H7 (cell line): ENCODE measurements at regions not wholly inside any gene's neighbourhood (a gene's known extent, or its start where the extent isn't known, plus 50 kb on each side); places are given as distances from the start of the nearest gene placed in this dataset.
A peak's percentile ranks its signal among the peaks of the same experiment; 100 is the strongest.

ENCODE experiments used
- DNase-seq: peaks from one replicate; pipeline ENCODE4 v3.0.0; 2012
- H3K27me3 ChIP-seq: 2 replicates; pipeline ENCODE4 v1.6.0; 2011; ENCODE audit warnings: mild to moderate bottlenecking, low read length; ENCODE audit not compliant: control insufficient read depth, insufficient read depth
- H3K36me3 ChIP-seq: replicated peaks from 2 replicates; pipeline ENCODE4 v1.5.1; 2011; ENCODE audit warnings: low read length; ENCODE audit not compliant: control insufficient read depth, insufficient read depth
- H3K4me3 ChIP-seq: 2 replicates; pipeline ENCODE4 v1.5.1; 2011; ENCODE audit warnings: low read depth, mild to moderate bottlenecking, control low read depth, low read length, moderate library complexity; ENCODE audit not compliant: insufficient read depth

DNA sequence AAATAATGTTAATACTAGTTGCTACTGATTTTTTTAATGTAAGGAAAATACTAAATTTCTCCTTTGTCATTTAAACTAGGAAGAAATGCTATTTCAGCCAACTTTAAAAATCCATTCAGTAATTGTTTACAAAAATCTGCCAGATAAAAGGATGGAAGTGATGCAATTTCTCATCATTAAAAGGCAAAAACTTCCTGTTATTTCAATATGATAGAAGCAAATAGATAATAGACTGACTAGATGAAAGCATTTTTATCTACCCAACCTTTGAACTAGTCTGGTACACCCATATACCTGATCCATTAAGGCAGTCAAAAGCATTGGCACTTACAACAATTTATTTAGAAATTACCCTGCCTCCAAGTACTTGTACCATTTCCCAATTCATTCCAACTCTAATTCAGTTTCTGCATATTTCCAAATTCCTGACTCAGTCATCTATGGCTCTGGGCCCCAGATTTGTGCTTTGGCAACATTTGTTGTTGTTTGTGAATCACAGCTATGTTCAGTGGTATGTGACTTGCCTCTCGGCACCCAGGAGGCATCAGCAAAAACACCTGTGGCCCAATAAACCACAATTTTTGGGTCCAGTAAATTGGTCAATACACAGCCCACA, 482.6 kb upstream of the SEMA3A start:
- H3K4me3 ChIP-seq: no peak overlapping the region
- H3K27me3 ChIP-seq: no peaks in the 10 kb centered on the region
- no peak for DNase-seq
- H3K36me3 ChIP-seq: no peaks in the 10 kb centered on the region

DNA sequence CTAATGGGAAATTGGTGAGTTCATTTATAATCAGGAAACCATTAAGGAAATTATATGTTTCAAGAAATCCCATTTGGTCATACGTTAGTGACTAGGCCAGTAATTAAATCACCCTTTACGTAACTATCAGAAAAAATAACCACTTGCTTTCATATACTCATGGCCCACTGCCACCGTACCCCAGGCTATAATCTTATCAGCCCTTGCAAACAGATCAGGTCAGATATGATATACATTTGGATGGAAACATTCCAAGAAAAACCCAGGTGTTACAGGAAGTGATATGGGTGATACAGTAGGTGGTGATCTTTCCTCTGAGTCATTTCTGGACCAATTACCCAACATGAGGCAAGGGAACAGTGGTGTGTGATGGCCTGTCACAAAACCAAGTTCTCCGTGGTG, 481.0 kb upstream of the SEMA3A start:
- no peaks in the 10 kb centered on the region for H3K27me3 ChIP-seq
- H3K4me3 ChIP-seq: no peak overlapping the region
- H3K36me3 ChIP-seq: no peaks in the 10 kb centered on the region
- no peak for DNase-seq

DNA sequence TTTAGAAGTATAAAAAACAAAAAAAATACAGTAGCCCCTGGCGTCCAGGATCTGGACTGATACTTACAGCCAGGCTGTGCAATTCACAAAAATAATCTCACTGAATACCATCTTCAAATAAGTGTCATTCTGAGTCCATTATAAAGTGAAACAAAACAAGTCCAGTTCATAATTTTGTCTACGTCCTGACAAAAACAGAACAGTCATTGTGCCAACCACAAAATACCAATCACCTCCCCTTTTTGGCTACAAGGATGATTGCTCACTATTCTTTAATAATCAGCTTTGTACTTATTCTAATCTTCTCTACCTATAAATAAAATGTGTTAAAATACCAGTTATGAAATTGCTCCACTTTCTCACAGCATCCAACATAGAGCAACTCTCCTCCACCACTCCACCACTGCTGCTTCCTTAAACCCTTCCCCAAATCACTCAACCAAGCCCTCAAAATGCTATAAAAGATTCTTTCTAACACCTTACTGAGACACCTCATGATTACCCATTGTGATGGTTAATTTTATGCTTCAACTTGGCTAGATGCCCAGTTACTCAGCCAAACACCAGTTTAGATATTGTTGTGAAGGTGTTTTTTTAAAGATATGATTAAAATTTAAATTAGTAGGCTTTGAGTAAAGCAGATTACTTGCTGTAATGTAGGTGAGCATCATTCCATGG, 479.8 kb upstream of the SEMA3A start:
- H3K4me3 ChIP-seq: no peak overlapping the region
- H3K27me3 ChIP-seq: no peaks in the 10 kb centered on the region
- H3K36me3 ChIP-seq: no peaks in the 10 kb centered on the region
- no peak for DNase-seq

DNA sequence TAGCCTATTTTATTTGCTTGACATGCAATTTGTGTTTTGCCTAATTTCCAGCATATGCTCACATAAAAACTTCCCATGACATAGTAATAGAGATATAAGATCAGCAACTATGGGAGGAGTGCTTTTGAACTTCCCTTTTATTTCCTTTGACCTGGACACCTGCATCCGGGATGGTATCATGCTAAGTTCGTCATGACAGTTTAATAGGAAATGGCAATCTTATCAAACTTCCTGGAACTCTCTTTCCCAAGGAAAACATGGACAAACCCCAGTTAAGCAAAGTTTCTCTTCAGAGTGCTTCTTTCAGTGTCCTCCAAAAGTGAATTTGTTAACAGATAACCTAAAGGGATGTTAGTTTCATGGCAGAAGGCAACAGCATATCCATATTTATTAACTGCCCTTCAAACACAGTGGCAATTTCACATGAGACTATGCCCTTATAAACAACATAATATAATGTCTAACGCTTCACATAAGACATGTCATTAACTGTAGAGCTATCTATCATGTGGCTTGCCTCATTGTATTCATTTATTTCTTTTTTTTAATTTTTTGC, 474.7 kb upstream of the SEMA3A start:
- Histone ChIP-seq H3K4me3 (no peak overlapping the region), H3K36me3 (no peaks in the 10 kb centered on the region), H3K27me3 (no peaks in the 10 kb centered on the region)
- DNase-seq: no peak

DNA sequence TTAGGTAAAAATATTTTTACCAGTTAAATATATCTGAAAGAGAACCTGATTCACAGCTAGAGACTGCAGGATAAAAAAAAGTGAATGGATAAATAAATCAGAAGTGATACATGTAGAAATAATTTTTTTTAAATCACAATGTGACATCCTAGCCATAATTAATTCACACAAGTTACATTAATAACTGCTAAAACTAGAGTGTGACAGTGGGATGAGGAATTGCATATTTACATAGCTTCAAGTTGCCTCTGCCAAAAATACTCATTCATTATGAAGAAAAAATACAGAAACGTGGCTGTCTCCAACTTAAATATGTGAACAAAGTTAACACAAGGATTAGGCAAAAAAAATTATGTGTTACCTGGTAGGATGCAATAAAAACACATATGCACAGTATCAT, 473.5 kb upstream of the SEMA3A start:
- H3K27me3 ChIP-seq: no peaks in the 10 kb centered on the region
- H3K4me3 ChIP-seq: no peak overlapping the region
- DNase-seq: no peak
- no peaks in the 10 kb centered on the region for H3K36me3 ChIP-seq

DNA sequence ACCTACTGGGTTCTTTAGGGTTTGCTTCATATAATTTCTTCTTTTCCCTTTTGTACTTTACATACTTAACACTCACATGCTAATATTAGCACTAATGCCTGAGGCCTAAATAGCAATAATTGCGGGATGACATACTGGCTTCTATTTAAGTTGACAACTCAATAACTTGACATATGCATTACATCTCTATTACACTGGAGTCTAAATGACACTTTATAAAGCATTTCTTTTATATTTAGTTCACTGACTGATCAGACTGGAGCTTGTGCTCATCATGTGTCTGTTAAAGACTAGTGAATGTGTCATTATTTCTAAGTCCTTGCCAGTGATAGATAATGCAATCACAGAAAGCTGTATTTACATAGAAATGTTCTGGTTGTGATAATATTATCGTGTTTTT, 472.1 kb upstream of the SEMA3A start:
- Histone ChIP-seq H3K27me3 (no peaks in the 10 kb centered on the region), H3K4me3 (no peak overlapping the region), H3K36me3 (no peaks in the 10 kb centered on the region)
- no peak for DNase-seq

DNA sequence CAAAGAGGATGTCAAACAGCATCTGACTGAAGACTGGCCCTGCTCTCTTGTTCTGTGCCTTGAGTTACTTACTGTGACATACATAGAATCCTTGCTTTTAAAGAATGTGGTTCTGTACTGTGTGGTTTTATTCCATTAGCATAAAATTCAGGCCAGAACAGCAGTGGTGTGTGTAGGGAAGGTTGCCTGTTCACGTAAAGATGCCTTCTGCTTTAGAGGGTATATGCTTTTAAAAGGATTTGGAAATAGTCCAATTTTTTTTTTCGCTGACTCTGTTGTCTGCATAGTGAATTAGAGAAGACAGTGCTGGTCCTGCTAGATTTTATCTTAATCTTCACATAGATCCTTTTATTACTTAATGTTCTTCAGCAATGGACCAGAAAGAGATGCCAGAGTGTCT, 470.8 kb upstream of the SEMA3A start:
- H3K4me3 ChIP-seq: no peak overlapping the region
- H3K36me3 ChIP-seq: no peaks in the 10 kb centered on the region
- no peaks in the 10 kb centered on the region for H3K27me3 ChIP-seq
- DNase-seq: no peak

DNA sequence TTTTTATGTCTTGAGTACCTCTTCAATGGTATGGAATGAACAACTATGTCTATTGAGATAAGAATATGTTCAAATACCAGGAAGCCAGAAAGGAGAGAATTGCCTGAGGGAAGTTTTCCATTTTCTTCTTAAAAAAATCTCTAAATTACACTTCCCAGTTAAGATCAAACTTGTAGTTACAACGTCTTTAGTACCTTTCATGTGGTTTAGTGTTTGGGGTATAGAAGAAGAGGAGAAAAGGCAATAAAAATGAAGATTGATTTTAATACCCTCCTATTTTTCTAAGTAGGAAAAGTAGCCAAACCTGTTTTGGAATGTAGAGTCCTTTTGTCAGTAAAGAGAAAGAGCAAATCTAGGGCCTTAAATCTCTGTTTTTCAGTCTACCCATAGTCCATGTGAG, 470.0 kb upstream of the SEMA3A start:
- Histone ChIP-seq H3K4me3 (no peak overlapping the region), H3K36me3 (no peaks in the 10 kb centered on the region), H3K27me3 (no peaks in the 10 kb centered on the region)
- DNase-seq: no peak

DNA sequence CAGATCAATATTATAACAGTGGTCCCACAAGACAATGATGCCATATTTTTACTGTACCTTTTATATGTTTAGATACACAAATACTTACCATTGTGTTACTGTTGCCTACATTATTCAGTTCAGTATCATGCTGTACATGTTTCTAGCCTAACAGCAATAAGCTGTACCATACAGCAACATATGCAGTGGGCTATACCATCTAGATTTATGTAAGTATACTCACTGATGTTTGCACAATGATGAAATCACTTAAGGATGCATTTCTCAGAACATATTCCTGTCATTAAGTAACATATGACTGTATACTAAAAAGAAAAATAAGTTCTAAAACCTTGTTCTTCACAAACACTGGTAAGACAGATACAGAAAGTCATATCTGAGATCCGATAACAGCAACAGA, 468.6 kb upstream of the SEMA3A start:
- no peak for DNase-seq
- Histone ChIP-seq H3K36me3 (no peaks in the 10 kb centered on the region), H3K27me3 (no peaks in the 10 kb centered on the region), H3K4me3 (no peak overlapping the region)

DNA sequence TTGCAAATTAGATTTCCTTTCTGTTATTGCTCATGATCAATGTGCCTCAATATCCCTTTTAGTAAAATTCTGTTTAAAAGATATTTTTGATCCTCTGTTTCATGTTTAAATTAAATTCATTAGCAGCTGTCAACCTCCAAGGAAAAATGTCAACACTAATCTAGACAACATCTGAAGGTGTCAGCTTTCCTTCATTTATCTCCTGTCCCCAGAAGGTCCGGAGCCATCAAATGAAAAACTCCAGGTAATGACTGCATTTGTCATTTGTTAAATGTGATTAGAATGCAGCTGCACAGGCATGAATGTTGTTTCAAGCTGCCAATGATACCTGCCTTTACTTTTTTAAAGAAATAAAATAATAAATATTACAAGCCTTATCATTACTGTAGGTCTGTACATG, 463.7 kb upstream of the SEMA3A start:
- no peak overlapping the region for H3K4me3 ChIP-seq

DNA sequence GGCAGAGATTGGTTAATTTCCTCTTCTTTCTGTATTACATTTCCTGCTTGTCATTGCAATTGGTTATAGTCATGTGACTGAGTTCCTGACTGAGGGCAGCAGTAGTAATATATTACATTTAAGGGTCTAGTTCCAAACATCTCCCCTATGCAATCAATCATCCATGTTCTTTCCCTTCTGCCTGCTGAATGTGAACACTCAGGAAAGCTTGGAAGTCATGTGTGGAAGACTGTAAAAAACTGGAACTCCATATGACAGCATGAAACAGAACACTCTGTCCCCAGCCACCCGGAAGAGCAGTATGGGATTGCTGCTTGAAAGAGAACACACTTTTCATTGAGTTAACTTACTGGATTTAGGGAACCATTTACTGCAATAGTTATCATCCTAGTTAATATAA, 459.7 kb upstream of the SEMA3A start:
- DNase-seq: no peak
- Histone ChIP-seq H3K4me3 (no peak overlapping the region), H3K36me3 (no peaks in the 10 kb centered on the region), H3K27me3 (no peaks in the 10 kb centered on the region)

More for the DNA sequence above, 463.7 kb upstream of the SEMA3A start:
- no peak for DNase-seq
- Histone ChIP-seq H3K36me3 (no peaks in the 10 kb centered on the region), H3K27me3 (no peaks in the 10 kb centered on the region)

DNA sequence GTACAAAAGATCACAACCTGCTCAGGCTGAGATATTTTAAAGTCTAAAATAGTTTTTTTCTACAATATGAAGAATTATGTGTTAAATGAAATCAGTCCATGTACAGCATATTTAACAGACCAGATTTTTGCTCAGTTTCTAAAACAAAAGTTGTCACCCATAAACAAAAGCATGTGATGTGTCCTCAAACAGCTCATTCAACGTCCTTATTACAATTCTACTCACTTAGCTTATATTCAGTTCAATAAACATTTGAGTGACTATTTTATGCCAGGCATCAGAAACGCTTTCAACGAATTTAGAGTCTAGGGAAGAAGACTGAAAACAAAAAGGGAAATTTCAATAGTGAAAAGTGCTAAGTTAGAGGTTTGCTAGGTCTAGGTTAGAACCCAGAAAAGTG, 457.3 kb upstream of the SEMA3A start:
- H3K36me3 ChIP-seq: no peaks in the 10 kb centered on the region

DNA sequence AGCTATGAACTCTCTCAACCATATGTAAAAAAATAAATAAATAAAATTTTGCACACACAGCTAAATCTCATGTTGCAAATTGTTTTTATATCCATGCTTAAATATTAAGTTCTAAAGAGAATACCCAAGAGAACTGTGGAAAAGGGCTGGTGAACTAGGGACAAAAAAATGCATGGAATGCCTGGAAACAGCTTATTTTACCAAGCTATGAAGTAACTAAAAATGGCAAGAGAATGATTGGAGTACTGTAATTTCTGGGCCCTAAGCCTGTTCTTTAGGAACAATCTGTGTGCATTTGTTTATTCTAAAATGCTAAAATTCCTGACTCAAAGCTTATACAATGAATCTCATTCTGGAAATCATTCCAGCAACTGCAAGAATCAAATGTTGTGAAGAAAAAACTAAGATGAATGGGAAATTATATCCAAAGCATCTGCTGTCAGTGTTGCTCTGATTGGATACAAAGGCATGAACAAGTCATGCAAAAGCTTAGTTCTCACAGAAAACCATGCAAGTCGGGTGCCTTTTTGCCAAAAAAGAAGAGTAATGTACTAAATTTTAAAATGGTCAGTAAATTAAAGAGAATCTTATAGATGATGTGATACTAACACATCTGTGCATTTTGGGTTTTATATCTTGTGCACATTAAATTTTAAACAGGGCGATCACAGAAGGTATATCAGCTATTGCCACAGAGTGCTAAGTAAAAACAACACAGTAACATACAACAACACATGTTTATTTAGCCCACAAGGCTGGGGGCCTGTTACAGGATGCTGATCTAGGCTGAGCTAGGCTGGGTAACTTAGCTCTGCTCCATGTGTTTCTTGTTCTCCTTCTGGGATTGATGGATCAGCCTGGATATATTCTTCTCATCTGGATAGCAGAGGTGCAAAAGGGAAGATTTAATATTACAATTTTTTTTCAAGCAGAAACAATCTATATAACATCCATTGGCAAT, 453.5 kb upstream of the SEMA3A start:
- Histone ChIP-seq H3K4me3 (no peak overlapping the region), H3K27me3 (no peaks in the 10 kb centered on the region), H3K36me3 (no peaks in the 10 kb centered on the region)
- DNase-seq: no peak

More for the DNA sequence above, 457.3 kb upstream of the SEMA3A start:
- H3K27me3 ChIP-seq: no peaks in the 10 kb centered on the region
- DNase-seq: no peak
- H3K4me3 ChIP-seq: no peak overlapping the region

DNA sequence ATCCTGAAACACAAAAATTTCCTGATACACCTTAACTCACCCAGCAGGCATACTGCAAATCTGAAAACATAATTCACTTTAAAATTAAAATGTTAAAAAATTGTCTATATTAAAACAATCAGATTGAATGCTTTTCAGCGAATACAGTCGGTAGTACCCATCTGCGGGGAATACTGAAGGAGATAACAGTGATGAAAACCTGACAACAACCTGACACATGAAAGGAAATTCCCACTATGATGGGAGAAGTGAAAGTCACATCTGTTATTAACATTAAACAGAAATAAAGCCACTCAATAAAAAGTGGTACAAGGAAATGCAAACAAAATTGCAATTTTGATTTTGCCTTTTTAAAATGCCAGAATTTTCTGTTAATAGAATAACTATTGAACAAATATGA, 448.0 kb upstream of the SEMA3A start:
- no peak for DNase-seq
- no peaks in the 10 kb centered on the region for H3K36me3 ChIP-seq
- H3K4me3 ChIP-seq: no peak overlapping the region
- H3K27me3 ChIP-seq: no peaks in the 10 kb centered on the region

DNA sequence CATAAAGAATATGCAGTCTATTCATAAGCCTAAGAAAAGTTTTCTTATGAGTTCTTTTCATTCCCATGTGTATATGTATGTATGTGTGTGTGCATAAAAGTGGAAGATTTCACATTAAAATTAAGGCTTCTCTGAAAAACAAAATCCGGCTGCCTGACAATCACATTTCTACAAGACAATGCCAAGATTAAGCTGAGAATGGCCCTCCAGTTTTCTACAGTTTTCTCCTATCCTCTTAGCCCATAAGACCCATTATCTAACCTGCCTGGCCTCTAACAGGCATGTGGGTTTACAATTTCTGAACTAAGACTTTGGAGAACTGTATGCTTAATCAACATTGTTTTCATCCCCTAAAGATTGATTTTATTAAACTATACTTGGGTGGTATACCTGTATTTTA, 446.0 kb upstream of the SEMA3A start:
- DNase-seq: peak; percentile 3
- no peak overlapping the region for H3K4me3 ChIP-seq
- no peaks in the 10 kb centered on the region for H3K36me3 ChIP-seq
- no peaks in the 10 kb centered on the region for H3K27me3 ChIP-seq
